ENCODE measurements at regions not wholly inside any gene's neighbourhood (a gene's known extent, or its start where the extent isn't known, plus 50 kb on each side); places are given as distances from the start of the nearest gene placed in this dataset.

DNA sequence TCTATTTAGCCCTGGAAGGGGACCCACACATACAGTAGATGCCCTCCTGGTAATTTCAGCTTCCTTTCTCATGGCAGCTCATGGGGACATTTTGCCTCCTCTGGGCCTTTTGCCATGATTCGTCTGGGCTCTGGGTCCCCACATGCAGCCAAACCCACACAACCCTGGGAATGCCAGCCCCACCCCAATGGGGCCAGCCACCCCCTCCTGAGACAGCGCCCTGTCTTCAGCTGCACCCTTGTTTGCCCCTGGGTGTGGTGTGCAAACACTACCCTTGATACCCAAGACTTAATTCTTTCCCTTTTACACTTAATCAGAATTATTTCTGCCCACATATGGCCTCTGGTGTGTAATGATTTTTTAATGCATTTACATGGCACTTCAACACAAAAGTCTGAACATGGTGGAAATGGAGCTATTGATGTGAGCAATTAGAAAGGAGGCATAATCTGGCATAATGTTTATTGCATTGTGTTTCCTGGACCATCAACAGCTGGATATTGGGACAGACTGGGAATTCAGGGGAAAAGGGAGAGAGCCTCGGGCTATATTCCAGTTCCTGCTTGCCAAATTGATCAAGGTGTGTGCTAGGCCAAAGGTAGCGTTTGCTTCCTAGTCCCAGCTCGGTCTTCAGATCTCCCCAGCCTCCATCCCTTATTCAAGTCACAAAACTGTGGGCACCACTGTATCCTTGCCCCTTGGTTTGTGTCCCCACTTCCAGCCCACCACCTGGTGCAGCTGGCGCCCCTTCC lies 85.0 kb upstream of the ANO1 start:
- CTCF ChIA-PET, result interaction anchor here (0.5 to 0.8 kb wide), 2 partner anchors 14 to 31 kb away, joined by 3 to 5 read pairs; no protein-coding TSS in a partner anchor
- TF ChIP-seq, protein P1, sequence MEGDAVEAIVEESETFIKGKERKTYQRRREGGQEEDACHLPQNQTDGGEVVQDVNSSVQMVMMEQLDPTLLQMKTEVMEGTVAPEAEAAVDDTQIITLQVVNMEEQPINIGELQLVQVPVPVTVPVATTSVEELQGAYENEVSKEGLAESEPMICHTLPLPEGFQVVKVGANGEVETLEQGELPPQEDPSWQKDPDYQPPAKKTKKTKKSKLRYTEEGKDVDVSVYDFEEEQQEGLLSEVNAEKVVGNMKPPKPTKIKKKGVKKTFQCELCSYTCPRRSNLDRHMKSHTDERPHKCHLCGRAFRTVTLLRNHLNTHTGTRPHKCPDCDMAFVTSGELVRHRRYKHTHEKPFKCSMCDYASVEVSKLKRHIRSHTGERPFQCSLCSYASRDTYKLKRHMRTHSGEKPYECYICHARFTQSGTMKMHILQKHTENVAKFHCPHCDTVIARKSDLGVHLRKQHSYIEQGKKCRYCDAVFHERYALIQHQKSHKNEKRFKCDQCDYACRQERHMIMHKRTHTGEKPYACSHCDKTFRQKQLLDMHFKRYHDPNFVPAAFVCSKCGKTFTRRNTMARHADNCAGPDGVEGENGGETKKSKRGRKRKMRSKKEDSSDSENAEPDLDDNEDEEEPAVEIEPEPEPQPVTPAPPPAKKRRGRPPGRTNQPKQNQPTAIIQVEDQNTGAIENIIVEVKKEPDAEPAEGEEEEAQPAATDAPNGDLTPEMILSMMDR (conservative IDR thresholded peaks at IDR 0.05; ENCODE audit: low read depth), result no peak
- no peak overlapping the region for H3K27ac ChIP-seq
- POLR2A ChIA-PET (ENCODE audit: low non-redundant PET), result no interaction called here
- DNase-seq (ENCODE audit: low spot score), result no peak

DNA sequence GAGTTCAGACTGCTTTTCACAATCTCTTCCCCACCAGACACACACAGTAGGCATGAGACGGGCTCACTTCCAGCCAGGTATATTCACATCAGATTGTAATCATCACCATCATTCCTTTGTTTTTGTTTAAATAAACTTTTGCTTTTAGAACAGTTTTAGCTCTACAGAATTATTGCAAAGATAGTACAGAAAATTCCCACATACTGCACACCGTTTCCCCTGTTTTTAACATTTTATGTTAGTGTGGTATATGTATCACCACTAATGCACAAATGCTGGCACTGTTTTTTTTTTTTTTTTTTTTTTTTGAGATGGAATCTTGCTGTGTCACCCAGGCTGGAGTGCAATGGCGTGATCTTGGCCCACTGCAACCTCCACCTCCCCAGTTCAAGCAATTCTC lies 83.3 kb upstream of the ANO1 start:
- TF ChIP-seq, protein P1 (conservative IDR thresholded peaks at IDR 0.05; ENCODE audit: low read depth), result no peak
- POLR2A ChIA-PET (ENCODE audit: low non-redundant PET), result no interaction called here
- no peak overlapping the region for H3K27ac ChIP-seq
- no peak for DNase-seq (ENCODE audit: low spot score)
- CTCF ChIA-PET, result interaction anchor here (0.6 kb wide), 1 partner anchor 559 kb away, joined by 3 read pairs; no protein-coding TSS in a partner anchor

DNA sequence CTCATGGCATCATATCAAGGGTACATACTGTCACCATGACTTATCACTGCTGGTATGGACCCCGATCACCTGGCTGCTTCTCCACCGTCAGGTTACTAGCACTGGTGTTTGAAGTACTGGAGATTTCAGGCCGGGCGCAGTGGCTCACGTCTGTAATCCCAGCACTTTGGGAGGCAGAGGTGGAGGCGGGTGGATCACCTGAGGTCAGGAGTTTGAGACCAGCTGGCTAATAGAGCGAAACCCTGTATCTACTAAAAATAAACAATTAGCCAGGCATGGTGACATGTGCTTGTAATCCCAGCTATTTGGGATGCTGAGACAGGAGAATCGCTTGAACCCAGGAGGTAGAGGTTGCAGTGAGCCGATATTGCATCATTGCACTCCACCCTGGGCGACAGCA lies 82.4 kb upstream of the ANO1 start:
- ChIA-PET CTCF (interaction anchor here (0.6 kb wide), 1 partner anchor 558 kb away, joined by 3 read pairs; no protein-coding TSS in a partner anchor), POLR2A (ENCODE audit: low non-redundant PET) (no interaction called here)
- TF ChIP-seq, protein P1 (conservative IDR thresholded peaks at IDR 0.05; ENCODE audit: low read depth), result no peak
- H3K27ac ChIP-seq, result no peak overlapping the region
- DNase-seq (ENCODE audit: low spot score), result no peak

DNA sequence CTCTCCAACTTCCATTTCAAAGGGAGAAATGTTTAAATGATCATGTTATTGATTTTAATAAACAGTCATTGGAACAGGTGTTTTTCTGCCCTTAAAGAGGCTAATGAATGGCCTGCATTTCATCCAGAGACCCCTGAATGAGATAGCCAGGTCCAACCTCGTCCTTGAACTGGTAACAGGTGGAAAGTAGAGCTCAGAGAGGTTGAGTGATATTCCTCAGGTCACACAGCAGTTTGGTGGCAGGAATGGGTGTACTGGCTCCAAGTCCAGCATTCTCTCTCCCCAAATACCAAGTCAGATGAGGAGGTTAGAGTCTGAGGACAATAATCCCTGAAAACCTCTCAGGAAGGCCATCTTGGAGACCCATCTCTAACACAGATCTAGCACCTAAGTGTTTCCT lies 81.7 kb upstream of the ANO1 start:
- H3K27ac ChIP-seq, result no peak overlapping the region
- no peak for DNase-seq (ENCODE audit: low spot score)
- ChIA-PET POLR2A (ENCODE audit: low non-redundant PET) (no interaction called here), CTCF (no interaction called here)
- TF ChIP-seq, protein P1 (conservative IDR thresholded peaks at IDR 0.05; ENCODE audit: low read depth), result no peak

DNA sequence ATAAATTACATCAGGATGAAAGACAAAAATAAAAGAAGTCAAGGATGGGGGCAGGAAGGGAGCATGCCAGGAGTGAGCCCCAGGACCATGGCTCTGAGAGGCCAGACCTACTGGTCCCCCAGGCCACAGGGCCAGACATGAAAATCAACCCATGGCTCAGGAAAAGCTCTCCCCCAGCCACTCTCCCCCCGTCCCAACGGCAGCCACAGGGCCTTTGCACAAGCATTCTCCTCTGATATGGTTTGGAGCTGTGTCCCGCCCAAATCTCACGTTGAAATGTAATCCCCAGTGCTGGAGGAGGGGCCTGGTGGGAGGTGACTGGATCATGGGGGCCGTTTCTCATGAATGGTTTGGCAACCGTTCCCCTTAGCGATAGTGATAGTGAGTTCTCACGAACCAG lies 80.8 kb upstream of the ANO1 start:
- ChIA-PET POLR2A (ENCODE audit: low non-redundant PET) (no interaction called here), CTCF (interaction anchor here (0.7 kb wide), 1 partner anchor 855 kb away, joined by 4 read pairs; no protein-coding TSS in a partner anchor)
- no peak overlapping the region for H3K27ac ChIP-seq
- no peak for DNase-seq (ENCODE audit: low spot score)
- TF ChIP-seq, protein P1 (conservative IDR thresholded peaks at IDR 0.05; ENCODE audit: low read depth), result no peak

DNA sequence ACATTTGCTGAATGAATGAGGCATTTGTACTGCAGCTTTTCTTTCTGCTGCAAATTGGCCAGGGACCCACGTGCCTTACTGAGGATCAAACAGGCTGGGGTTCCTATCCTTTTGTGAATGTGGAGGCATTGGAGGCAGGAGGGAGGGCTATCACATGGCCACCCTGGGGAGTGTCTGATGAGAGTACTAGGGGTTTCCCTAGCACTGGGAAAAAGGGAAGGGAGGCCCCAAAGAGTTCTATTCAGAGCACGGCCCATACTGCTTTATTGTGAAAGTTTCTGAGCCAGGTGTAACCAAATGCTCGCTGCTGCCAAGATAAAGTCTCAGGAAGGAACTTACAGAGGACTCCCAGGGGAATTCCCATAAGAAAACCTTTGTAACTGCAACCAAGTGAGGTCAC lies 78.4 kb upstream of the ANO1 start:
- no peak overlapping the region for H3K27ac ChIP-seq
- CTCF ChIA-PET, result interaction anchor here (0.7 kb wide), 1 partner anchor 105 kb away, joined by 3 read pairs; no protein-coding TSS in a partner anchor
- DNase-seq (ENCODE audit: low spot score), result no peak
- TF ChIP-seq, protein P1 (conservative IDR thresholded peaks at IDR 0.05; ENCODE audit: low read depth), result no peak
- POLR2A ChIA-PET (ENCODE audit: low non-redundant PET), result no interaction called here
